Left ventricle myocardium inferior (tissue), 1 donor: ENCODE measurements at regions not wholly inside any gene's neighbourhood (a gene's known extent, or its start where the extent isn't known, plus 50 kb on each side); places are given as distances from the start of the nearest gene placed in this dataset.
"Not testable (repeated sequence)": the region's sequence is repeated elsewhere in the genome, so short reads cannot be mapped to it uniquely, and the experiment has no call there.

ENCODE experiments used
- DNase-seq: peaks from one replicate; pipeline ENCODE4 v3.0.0-alpha.2; 2020
- H3K27ac ChIP-seq: fragments of 200-600 bp; replicated peaks from 2 replicates; pipeline ENCODE4 v1.8.0; 2021
- H3K27me3 ChIP-seq: fragments of 200-600 bp; 2 replicates; pipeline ENCODE4 v1.8.0; 2021; ENCODE audit warnings: low read depth
- H3K36me3 ChIP-seq: fragments of 200-600 bp; 2 replicates; pipeline ENCODE4 v1.8.0; 2021
- H3K4me1 ChIP-seq: fragments of 200-600 bp; 2 replicates; pipeline ENCODE4 v1.8.0; 2021
- H3K4me3 ChIP-seq: fragments of 200-600 bp; 2 replicates; pipeline ENCODE4 v1.8.0; 2021; ENCODE audit warnings: mild to moderate bottlenecking, moderate library complexity
- H3K9me3 ChIP-seq: fragments of 200-600 bp; replicated peaks from 2 replicates; pipeline ENCODE4 v1.8.0; 2021
- intact Hi-C: fragments of 100-400 bp; cut with micrococcal nuclease; formaldehyde crosslinking; loops from one replicate; pipeline ENCODE4 v1.11.0; 2022
- TF ChIP-seq, protein P1 (sequence below): fragments of 200-600 bp; IDR thresholded peaks from 2 replicates; pipeline ENCODE4 v1.8.0; 2021; ENCODE audit warnings: antibody characterized with exemption, mild to moderate bottlenecking, borderline replicate concordance
- donor health status: DM: no; HTN: yes; CAD: no; lungs with severe emphysema.

DNA sequence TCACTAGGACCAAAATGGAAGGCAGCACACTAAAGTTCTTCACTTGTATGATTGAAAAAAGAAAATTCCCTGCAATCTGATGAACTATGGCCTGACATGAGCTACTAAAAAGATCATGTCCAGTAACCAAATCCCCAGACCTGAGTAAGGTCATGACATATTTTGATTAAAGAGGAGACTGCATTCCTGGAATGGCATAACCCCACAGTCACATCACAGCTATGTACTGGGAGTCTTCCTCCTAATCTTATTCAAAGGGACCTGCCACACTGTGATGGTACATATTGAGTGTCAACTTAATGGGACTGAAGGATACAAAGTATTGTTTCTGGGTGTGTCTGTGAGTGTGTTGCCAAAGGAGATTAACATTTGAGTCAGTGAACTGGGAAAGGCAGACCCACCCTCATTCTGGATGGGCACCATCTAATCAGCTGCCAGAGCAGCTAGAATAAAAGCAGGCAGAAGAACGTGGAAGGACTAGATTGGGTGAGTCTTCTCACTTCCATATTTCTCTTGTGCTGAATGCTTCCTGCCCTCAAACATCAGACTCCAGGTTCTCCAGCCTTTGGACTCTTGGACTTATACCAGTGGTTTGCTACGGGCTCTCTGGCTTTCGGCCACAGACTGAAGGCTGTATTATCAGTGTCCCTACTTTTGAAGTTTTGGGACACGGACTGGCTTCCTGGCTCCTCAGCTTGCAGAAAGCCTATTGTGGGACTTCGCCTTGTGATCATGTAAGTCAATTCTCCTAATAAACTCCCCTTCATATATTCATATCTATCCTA, 345.0 kb downstream of the TMEM38B start:
- H3K4me3 ChIP-seq: no peak overlapping the region
- DNase-seq: no peak
- intact Hi-C loops: no loop called here
- peaks cover 14% of the 10 kb centered on the region for H3K4me1 ChIP-seq
- H3K9me3 ChIP-seq: no peaks in the 10 kb centered on the region
- H3K36me3 ChIP-seq: no peaks in the 10 kb centered on the region
- TF ChIP-seq, protein P1, sequence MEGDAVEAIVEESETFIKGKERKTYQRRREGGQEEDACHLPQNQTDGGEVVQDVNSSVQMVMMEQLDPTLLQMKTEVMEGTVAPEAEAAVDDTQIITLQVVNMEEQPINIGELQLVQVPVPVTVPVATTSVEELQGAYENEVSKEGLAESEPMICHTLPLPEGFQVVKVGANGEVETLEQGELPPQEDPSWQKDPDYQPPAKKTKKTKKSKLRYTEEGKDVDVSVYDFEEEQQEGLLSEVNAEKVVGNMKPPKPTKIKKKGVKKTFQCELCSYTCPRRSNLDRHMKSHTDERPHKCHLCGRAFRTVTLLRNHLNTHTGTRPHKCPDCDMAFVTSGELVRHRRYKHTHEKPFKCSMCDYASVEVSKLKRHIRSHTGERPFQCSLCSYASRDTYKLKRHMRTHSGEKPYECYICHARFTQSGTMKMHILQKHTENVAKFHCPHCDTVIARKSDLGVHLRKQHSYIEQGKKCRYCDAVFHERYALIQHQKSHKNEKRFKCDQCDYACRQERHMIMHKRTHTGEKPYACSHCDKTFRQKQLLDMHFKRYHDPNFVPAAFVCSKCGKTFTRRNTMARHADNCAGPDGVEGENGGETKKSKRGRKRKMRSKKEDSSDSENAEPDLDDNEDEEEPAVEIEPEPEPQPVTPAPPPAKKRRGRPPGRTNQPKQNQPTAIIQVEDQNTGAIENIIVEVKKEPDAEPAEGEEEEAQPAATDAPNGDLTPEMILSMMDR: no peak
- no peak overlapping the region for H3K27ac ChIP-seq
- no peaks in the 10 kb centered on the region for H3K27me3 ChIP-seq

DNA sequence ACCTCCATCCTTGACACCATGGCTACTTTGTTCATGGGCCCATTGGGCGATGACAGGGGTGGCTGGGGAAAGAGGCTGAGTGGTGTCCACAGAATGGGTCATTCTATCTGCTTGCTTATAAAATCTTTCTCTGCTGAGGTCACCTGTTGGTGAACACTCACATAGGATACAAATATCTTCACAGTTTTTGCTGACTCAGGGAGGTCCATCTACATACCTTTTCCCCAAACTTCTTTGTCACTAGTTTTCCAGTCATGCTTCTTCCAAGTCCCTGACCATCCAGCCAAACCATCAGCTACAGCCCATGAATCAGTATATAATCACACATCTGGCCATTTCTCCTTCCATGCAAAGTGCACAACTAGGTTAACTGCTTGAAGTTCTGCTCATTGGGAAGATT, 347.6 kb downstream of the TMEM38B start:
- peaks cover 14% of the 10 kb centered on the region for H3K4me1 ChIP-seq
- intact Hi-C loops, H3K27ac ChIP-seq, H3K9me3 ChIP-seq, H3K4me3 ChIP-seq, H3K27me3 ChIP-seq, DNase-seq, H3K36me3 ChIP-seq: not testable (repeated sequence)

DNA sequence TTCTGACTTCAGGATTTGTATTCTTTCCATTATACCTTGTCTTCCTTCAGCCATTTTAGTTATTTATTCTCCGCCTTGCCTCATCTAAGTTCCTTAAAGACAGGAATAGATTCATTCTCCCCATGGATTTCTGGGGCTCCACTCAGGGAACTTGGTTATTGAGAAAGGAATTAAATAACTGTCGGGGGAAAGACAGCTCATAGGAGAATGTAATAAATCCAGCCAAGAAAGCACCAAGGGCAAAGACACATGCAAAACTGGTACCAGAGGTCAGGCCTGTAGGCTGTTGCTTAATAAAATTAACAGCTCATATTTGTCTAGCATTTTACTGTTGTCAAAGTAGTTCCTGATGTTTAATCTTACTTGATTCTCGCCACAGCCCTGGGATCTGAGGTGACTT, 357.2 kb downstream of the TMEM38B start:
- Histone ChIP-seq H3K27ac (no peak overlapping the region), H3K4me1 (no peaks in the 10 kb centered on the region), H3K36me3 (no peaks in the 10 kb centered on the region), H3K27me3 (no peaks in the 10 kb centered on the region), H3K4me3 (no peak overlapping the region), H3K9me3 (peaks cover 22% of the 10 kb centered on the region)
- no peak for DNase-seq
- TF ChIP-seq, protein P1: no peak
- intact Hi-C loops: no loop called here

DNA sequence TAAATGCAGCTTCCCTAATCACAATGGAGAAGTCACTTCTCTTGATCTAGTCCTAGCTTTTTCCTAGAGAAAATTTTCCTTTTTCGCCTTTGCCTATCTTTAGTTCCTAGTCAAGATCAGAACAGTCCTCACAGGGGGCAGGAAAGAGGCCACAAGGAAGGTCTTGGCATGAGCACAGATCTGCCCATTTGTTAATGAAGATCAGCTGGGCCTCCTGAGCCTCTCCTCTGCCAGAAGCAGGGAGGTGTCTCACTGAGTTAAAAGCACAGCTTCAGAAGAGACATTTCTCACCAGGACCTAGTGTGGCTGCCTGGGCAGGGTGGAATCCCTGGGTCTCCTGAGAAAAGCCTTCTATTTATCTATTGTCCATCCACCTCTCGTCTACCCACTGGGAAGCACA, 357.8 kb downstream of the TMEM38B start:
- no peaks in the 10 kb centered on the region for H3K4me1 ChIP-seq
- intact Hi-C loops: no loop called here

DNA sequence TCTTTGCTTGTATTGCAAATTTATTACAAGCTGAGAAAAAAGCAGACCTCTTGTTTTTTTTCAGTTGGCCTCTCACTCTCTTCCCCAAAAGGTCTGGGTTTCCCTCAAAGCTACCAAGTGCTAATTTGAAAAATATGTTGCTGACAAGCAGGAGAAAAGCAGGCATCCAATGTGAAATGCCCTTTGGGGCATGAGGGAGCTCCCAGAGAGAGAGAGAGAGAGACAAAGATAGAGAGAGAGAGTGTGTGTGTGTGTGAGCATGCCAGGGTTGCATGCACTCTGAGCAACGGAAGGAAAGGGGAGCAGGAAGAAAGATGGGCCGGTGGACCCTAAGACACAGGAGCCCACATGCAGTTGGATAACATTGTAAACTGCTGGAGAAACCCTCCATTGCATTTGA, 358.4 kb downstream of the TMEM38B start:
- Histone ChIP-seq H3K27ac (no peak overlapping the region), H3K4me1 (no peaks in the 10 kb centered on the region), H3K36me3 (no peaks in the 10 kb centered on the region), H3K4me3 (no peak overlapping the region), H3K9me3 (peaks cover 10% of the 10 kb centered on the region), H3K27me3 (no peaks in the 10 kb centered on the region)
- DNase-seq: no peak
- intact Hi-C loops: no loop called here
- TF ChIP-seq, protein P1: no peak

More for the DNA sequence above, 357.8 kb downstream of the TMEM38B start:
- no peaks in the 10 kb centered on the region for H3K36me3 ChIP-seq
- DNase-seq: no peak
- H3K27me3 ChIP-seq: no peaks in the 10 kb centered on the region
- TF ChIP-seq, protein P1: no peak
- no peak overlapping the region for H3K4me3 ChIP-seq
- H3K9me3 ChIP-seq: peaks cover 15% of the 10 kb centered on the region
- H3K27ac ChIP-seq: no peak overlapping the region

DNA sequence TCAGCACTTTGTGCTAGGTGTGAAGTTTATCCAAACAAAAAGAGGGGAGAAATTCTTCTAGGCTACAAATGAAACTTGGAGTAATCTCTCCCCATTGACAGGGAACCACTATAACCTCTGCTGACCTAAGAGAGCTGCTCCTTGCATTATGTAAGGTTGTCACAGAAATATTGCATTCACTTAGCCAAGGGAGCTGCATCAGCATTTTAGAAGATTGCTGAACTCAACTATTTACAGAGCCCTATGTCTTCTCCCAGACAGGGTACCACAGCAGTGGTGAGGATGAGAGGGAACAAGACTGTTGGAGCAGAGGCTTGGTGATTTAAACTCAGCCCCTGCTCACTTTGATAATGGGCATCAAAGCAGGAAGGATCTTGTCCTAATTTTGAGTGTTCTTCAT, 362.0 kb downstream of the TMEM38B start:
- intact Hi-C loops: no loop called here
- TF ChIP-seq, protein P1: no peak
- no peak overlapping the region for H3K27ac ChIP-seq
- H3K4me3 ChIP-seq: no peak overlapping the region
- no peaks in the 10 kb centered on the region for H3K36me3 ChIP-seq
- no peaks in the 10 kb centered on the region for H3K27me3 ChIP-seq
- no peak for DNase-seq
- peaks cover 5% of the 10 kb centered on the region for H3K9me3 ChIP-seq
- no peaks in the 10 kb centered on the region for H3K4me1 ChIP-seq
